GM18868 (cell line): ENCODE measurements at regions not wholly inside any gene's neighbourhood (a gene's known extent, or its start where the extent isn't known, plus 50 kb on each side); places are given as distances from the start of the nearest gene placed in this dataset.
A peak's percentile ranks its signal among the peaks of the same experiment; 100 is the strongest.
"Not testable (repeated sequence)": the region's sequence is repeated elsewhere in the genome, so short reads cannot be mapped to it uniquely, and the experiment has no call there.

Source experiments
- ATAC-seq: cut with Tn5 transposase; IDR thresholded peaks from one replicate; pipeline ENCODE4 v1.9.1; 2021; ENCODE audit warnings: mild to moderate bottlenecking, moderate library complexity; ENCODE audit not compliant: unreplicated experiment

- no peak for ATAC-seq
Observed at GRCh38 chr11:13168271-13168670, 109.3 kb upstream of the BMAL1 start.

- ATAC-seq: no peak
Observed at GRCh38 chr11:13169709-13170108, 107.9 kb upstream of the BMAL1 start.

- ATAC-seq: no peak
Observed at GRCh38 chr11:13174090-13174489, 103.5 kb upstream of the BMAL1 start.

DNA sequence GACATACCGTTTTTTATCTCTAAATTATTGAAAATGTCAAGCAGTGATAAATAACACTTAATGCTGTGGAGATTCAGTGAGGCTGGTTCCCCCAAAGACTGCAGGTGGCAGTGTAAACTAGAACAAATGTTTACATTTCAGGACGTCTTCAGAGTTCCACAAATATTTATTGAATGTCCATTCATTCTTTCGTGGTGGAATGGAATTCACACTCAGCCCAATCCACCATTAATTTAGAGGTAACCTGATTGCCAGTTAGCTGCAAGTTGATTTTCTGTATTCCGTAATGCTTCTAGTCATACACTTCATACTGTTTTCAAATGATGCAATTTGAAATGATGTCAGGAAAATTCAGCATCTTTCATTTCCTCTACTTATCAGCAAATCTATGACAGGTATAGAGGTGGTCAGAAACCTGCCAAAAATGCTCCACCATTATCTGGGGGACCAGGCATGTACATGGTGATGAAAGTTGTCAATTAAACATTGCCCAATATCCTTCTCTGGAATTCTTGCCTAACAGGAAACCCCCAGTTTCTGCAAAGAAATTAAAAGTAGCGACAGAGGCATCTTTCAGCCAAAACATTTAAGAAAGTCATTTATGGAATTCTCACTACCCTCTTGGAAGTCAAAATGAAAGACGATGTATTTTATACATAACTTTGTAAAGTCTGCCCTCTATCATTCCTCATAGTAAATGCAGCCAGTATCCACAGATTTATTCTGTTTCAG lies 94.3 kb upstream of the BMAL1 start:
- ATAC-seq: no peak

- no peak for ATAC-seq
Observed at GRCh38 chr11:13183826-13184196, 93.8 kb upstream of the BMAL1 start.

DNA sequence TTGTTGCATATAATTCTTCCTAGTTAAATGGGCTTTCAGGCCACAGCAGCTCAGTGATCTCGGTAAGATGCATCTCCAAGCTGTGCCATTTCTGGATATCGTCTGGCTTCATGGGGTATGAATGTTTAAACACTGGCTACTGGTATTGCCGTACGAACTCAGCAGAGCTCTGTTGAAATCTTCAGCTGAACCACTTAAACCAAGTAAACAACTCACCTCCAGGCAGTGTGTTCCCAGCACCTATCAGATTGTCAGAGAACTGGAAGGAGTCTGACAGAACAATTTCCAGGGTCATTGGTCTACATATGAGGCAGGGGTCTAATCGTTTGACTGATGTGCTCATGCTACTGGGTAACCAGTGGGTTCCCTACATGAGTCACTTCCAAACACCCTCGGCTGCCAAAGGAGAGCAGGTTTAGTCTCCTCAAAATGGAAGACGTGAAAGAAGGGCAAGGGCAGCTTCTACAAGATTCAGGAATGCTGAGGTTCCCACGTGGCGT lies 93.2 kb upstream of the BMAL1 start:
- ATAC-seq: no peak

DNA sequence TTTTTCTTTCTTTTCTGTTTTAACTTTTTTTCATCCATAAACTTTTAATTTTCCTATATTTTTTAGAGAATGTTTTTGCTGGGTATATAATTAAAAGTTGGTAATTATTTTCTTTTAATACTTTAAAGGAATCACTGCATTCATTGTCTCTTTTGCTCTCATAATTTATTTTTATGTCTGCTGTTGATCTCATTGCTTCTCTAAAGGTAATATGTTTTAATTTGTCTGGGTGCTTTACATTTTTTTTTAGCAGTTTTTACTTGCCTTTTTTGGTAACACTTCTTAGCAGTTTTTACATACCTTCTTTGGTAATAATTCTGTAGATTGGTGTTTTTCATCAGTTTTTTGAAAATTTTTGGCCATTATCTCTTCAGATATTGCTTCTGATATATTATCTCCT lies 89.4 kb upstream of the BMAL1 start:
- ATAC-seq: no peak

DNA sequence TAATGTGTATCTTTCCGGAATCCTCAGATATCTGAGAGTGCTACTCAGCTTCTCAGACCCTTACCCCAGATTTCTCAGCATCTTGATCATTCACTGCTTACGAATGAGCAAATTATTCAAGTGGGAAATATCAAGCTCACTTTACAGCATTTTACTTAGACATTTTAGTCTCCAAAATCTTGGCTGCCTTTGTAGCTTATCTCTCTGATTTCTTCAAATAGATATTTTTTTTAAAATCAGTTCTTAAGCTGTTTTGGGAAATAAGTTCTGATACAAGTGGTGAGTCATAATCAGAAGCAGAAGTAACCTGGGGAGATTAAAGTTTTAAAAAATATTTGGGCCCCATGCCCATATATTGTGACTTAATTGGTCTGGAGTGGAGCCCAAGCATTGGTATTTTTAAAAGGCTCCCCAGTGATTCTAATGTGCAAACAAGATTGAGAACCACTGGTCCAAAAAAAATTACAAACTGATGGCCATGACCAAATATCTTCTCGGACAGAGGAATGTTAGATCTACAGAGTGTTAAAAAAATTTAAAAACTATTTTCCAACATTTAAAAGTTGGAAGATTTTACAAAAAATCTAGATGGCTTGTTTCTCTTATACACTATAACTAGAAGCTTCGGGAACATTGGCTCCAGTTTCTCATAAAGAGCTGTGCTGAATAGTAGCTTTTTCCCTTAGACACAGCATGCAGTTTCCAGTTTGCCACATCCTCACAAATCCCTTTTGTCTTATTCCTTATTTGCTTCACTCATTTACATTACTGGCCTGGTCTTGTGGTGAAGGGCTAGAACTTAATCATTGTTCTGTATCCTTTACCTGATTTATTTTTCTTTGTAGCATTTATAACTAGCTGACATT lies 87.8 kb upstream of the BMAL1 start:
- ATAC-seq: no peak

DNA sequence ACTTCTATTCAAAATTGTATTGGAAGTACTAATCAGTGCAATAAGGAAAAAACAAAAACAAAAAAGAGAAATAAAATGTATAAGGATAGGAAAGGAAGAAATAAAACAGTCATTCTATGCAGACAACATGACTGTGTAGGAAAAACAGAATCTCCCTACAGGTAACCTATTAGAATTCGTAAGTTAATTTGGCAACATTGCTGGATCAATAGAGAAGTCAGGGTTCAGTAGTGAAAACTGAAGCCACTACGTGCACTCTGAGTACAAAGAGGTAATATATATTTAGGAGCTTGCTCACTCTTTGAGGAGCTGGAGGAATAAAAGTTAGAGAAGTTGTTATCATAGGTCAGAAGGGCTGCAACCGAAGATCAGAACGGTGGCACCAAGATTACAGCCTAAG lies 84.0 kb upstream of the BMAL1 start:
- no peak for ATAC-seq

GRCh38 chr11:13197374-13197773 lies 80.2 kb upstream of the BMAL1 start:
- ATAC-seq: not testable (repeated sequence)

DNA sequence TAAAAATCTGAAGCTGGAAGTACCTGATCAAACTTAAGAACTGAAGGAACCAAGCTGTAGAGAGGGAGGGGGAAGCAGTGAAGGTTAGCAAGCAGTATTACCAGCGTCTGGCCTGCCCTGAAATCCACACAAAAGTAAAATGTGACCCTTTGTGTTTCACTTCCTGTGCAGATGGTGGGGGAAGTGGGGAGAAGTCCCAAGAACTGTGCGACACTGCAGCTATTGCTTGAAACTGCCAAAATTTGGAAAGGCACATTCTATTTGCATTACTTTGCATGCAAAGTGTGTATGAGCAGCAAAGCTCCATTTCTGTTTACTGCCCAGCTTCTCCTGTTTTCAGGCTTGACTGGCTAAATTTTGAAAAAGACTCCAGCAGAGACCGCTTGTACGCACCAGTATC lies 72.1 kb upstream of the BMAL1 start:
- peak; percentile 71 for ATAC-seq

DNA sequence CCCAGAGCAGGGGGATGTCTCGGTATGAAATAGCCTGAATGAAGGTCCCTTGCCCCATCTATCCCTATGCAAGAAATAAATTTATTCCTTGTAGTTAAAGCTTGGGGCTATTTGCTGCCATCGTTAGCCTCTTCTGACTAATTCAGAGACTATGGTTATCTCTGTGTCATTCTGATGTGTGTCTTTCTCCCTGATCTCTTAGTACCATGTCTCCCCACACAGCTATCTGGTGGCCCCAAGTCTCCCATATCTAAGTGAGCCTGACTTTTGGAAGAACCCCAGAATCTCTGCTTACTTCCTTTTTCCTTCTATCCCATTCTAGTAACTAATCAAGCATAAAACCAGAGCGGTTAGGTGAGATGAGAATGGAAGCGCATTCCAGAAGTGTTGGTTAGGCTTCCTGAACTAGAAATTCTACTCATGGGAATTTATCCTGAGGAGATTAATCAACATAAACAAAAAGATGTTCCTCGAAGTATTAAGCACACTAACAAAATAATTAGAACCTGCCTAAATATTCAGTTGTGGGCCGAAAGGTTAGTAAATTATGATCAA lies 71.4 kb upstream of the BMAL1 start:
- peak; percentile 53 for ATAC-seq

DNA sequence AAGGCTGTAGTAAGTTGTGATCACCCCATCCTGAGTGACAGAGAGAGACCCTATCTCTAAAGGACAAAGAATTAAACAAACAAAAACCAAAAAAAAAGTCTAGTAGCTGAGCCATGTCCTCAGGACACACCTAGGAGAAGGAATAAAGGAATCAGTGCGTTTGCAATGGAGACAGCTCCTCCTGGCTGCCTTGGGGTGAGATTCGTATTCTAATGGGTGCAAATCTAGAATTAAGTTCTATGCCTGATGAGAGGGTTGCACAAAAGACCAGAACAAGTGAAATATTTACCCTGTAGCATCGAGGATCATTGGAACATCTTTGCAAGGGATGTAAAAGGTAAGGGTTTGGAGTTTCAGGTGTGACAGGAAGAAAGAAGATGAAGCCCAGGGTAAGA lies 70.3 kb upstream of the BMAL1 start:
- ATAC-seq: no peak

GRCh38 chr11:13207665-13208594 lies 69.7 kb upstream of the BMAL1 start:
- ATAC-seq: peak; percentile 36

GRCh38 chr11:13208921-13209320 lies 68.7 kb upstream of the BMAL1 start:
- ATAC-seq: no peak

DNA sequence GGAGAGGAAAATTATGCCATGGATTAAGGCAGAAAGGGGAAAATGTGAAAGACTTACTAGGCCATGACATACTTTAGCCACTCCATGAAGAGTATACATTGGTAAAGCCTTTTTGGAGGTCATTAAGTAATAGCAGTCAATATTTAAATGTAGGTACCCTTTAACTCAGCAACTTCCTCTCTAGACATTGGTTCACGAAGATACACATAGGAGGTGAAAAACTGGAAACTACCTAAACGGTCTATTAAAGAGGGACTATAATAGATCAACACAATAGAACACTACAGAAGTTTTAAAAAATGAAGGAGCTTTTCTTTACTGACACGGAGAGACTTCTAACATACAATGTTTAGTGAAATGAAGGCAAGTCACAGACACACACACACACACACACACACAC lies 68.2 kb upstream of the BMAL1 start:
- ATAC-seq: no peak

DNA sequence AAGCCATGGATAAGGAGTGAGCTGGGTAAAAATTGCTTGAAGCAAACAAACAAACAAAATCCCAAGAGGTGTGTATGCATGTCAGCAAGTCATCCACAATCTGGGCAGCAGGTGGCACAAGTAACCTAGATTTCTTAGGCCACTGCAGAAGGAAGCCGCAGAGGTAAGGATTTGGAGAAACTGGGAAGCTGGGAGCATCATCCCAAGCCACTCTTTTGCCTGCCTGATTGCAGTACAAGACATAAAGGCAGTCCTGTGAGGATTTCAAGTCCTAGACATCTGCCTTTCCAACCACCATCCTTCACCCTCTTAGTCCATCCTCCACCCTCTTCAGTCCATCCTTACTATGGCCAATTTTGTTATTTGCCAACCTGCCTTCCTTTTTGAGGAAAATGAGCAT lies 67.2 kb upstream of the BMAL1 start:
- ATAC-seq: no peak

DNA sequence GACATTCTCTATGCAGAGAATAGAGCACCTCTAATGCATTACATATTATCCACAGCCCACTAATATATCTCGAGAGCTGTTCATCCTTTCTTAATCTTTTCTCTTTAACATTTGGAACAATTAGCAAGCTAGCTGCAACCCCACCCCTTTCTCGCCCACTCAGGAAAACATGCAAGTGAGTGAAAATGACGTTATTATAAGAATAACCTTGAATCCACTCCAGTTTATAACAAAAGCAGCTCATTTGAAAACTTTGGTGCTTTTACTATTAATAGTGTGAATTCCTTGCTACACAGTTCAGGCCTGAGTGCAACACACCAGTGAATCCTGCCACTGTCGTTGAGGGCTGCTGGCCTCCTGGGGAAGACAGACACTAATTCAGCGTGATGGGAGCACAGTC lies 63.3 kb upstream of the BMAL1 start:
- no peak for ATAC-seq

- no peak for ATAC-seq
Observed at GRCh38 chr11:13215149-13215548, 62.4 kb upstream of the BMAL1 start.

DNA sequence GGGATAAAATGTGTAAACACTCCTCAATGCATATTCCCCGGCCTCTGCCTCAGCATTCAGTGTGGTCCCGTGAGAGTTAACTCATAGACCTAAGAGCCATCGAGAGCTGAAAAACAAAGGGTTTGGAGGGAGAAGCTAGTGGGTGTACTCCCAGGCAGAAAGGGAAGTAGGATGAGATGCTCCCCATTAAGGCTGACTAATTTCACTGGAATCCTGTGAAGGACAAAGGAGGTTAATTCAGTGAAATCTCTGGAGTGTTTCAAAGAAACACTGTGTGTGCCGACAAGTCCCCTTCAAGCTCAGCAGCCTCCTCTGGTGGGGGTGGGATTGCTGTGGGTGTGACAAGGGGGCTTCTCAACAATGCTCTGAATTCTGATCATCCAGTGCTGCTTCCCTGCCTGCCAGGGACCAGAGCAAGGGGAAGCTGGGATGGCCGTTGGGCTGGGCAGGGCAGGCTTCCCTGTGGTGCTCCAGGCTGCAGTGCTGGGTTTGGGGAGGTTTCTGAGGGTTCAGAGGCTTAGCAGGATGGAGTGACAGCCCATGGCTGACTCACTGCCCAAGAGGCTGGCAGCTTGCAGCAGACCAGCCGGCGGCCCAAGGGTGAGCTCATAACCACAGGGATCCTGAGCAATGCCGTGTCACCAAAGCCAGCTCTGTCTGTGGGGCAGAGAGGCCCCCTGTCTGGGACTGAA lies 61.4 kb upstream of the BMAL1 start:
- no peak for ATAC-seq
